Neural crest cell (in vitro differentiated cells): ENCODE measurements at regions not wholly inside any gene's neighbourhood (a gene's known extent, or its start where the extent isn't known, plus 50 kb on each side); places are given as distances from the start of the nearest gene placed in this dataset.

Source experiments
- DNase-seq: peaks from one replicate; pipeline ENCODE4 v3.0.0; 2021; ENCODE audit warnings: low read depth, mixed read lengths, low spot score
- H3K27ac Mint-ChIP-seq: one replicate; pipeline ENCODE4 v1.8.0; 2021; ENCODE audit warnings: mild to moderate bottlenecking, mixed read lengths; ENCODE audit not compliant: unreplicated experiment
- H3K27me3 Mint-ChIP-seq: 2 replicates; pipeline ENCODE4 v1.8.0; 2021; ENCODE audit warnings: low read depth, mild to moderate bottlenecking, mixed read lengths
- H3K36me3 Mint-ChIP-seq: 2 replicates; pipeline ENCODE4 v1.8.0; 2021; ENCODE audit warnings: low read depth, mild to moderate bottlenecking, mixed read lengths
- H3K4me1 Mint-ChIP-seq: 2 replicates; pipeline ENCODE4 v1.8.0; 2021; ENCODE audit warnings: mixed read lengths
- H3K4me3 Mint-ChIP-seq: one replicate; pipeline ENCODE4 v1.8.0; 2021; ENCODE audit warnings: mild to moderate bottlenecking, mixed read lengths
- H3K9me3 Mint-ChIP-seq: 2 replicates; pipeline ENCODE4 v1.8.0; 2021; ENCODE audit warnings: mixed read lengths
- TF ChIP-seq, protein P1 (sequence below): fragments of 200-600 bp; sonication (generic); conservative IDR thresholded peaks from 2 replicates; pipeline ENCODE4 v1.5.0; 2021; ENCODE audit warnings: antibody characterized with exemption, mild to moderate bottlenecking

DNA sequence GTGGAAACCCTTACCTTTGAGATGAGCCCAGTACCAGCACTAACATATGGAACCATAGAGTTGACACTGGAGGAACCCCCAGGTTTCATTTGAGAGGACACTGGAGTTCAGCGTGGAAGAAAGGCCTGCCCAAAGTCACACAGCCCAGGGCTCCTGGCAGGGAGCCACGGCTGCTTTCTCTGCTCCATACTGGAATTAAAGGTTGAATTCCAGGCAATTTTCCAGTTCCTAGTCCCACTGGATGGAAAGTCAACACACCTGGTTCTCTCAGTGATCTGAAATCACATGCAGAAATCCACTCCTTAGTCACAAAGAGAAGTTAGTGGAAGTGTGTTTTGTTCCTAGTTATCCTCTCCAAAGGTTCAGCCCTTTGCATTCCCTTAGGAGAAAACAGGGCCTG lies 336.1 kb upstream of the SKOR2 start:
- Mint-ChIP-seq H3K4me3 (no peak overlapping the region), H3K4me1 (peaks cover 36% of the 10 kb centered on the region), H3K27ac (no peak overlapping the region), H3K9me3 (no peaks in the 10 kb centered on the region), H3K27me3 (peaks cover 14% of the 10 kb centered on the region), H3K36me3 (no peaks in the 10 kb centered on the region)
- TF ChIP-seq, protein P1, sequence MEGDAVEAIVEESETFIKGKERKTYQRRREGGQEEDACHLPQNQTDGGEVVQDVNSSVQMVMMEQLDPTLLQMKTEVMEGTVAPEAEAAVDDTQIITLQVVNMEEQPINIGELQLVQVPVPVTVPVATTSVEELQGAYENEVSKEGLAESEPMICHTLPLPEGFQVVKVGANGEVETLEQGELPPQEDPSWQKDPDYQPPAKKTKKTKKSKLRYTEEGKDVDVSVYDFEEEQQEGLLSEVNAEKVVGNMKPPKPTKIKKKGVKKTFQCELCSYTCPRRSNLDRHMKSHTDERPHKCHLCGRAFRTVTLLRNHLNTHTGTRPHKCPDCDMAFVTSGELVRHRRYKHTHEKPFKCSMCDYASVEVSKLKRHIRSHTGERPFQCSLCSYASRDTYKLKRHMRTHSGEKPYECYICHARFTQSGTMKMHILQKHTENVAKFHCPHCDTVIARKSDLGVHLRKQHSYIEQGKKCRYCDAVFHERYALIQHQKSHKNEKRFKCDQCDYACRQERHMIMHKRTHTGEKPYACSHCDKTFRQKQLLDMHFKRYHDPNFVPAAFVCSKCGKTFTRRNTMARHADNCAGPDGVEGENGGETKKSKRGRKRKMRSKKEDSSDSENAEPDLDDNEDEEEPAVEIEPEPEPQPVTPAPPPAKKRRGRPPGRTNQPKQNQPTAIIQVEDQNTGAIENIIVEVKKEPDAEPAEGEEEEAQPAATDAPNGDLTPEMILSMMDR: no peak
- no peak for DNase-seq

DNA sequence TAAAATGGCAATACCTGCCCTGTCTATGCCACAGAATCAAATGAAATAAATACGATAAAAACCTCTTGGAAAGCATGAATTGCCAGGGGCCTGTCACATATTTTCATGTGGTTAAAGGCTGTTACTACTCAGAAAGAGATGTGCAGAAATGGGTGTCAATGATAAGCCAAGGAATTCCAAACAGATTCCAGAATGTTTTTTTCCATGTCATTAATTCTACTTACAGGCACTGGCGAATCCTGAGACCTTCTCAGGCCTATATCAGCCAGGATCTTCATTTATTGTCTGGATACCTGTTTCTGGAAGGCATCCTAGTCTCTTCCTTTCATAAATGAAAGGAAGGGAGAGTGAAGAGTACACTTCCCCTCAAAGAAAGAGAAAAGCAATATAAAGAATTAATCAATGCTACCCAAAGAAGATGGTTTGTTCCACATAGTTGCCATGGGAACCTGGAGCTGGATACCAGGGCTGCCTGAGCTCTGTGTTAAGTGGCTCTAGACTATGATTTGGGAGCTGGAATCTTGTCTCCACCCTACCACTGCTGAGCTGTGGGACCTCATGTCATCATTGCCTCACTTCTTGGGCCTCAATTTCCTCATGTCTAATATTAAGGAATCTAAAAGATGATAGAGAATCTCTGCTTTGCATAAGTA lies 335.1 kb upstream of the SKOR2 start:
- Mint-ChIP-seq H3K9me3 (no peaks in the 10 kb centered on the region), H3K27ac (no peak overlapping the region), H3K36me3 (no peaks in the 10 kb centered on the region), H3K4me1 (peaks cover 46% of the 10 kb centered on the region), H3K27me3 (peaks cover 7% of the 10 kb centered on the region), H3K4me3 (no peak overlapping the region)
- TF ChIP-seq, protein P1: no peak
- DNase-seq: no peak

DNA sequence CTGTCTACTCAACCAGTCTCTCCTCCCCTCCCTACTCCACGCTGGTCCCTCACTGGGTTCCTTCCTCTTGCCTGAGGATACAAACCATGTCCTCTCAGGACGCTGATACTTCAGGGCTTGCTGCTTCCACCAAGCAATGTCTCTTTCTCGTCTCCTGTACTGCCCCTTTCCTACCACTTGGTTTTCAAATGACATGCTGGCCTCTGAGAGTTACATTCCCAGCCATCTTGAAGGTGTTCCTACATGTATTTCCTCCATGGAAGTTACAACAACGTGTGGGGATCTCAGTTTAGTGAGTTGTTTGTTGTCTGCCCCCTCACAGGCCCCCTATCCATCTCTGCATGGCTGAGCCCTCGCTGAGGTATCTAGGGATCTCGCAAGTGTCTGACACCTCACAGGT lies 334.5 kb upstream of the SKOR2 start:
- Mint-ChIP-seq H3K27me3 (peaks cover 3% of the 10 kb centered on the region), H3K4me1 (peaks cover 49% of the 10 kb centered on the region), H3K4me3 (no peak overlapping the region), H3K27ac (no peak overlapping the region), H3K9me3 (no peaks in the 10 kb centered on the region), H3K36me3 (no peaks in the 10 kb centered on the region)
- TF ChIP-seq, protein P1: no peak
- no peak for DNase-seq

DNA sequence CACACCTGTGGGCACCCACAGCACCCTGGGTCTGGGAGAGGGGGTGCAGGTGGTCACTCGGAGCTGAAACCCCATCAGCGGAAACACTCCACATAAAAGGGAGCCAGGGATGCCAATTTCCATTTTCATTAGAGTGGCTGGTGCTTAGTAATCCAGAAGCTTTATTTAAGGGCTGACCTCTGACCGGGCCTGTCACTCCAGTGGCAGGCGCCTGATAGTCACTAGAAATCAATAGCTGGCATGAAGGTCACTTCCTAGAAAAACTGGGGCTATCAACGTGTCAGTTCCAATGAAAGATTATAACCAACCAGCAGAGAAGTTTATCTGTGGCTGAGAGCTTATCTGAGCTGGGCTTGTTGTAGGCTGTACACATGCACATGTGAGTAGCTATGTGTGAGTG lies 333.7 kb upstream of the SKOR2 start:
- TF ChIP-seq, protein P1: no peak
- H3K4me1 Mint-ChIP-seq: peaks cover 57% of the 10 kb centered on the region
- H3K4me3 Mint-ChIP-seq: no peak overlapping the region
- H3K36me3 Mint-ChIP-seq: no peaks in the 10 kb centered on the region
- H3K27ac Mint-ChIP-seq: no peak overlapping the region
- no peaks in the 10 kb centered on the region for H3K9me3 Mint-ChIP-seq
- DNase-seq: no peak
- peaks cover 3% of the 10 kb centered on the region for H3K27me3 Mint-ChIP-seq

DNA sequence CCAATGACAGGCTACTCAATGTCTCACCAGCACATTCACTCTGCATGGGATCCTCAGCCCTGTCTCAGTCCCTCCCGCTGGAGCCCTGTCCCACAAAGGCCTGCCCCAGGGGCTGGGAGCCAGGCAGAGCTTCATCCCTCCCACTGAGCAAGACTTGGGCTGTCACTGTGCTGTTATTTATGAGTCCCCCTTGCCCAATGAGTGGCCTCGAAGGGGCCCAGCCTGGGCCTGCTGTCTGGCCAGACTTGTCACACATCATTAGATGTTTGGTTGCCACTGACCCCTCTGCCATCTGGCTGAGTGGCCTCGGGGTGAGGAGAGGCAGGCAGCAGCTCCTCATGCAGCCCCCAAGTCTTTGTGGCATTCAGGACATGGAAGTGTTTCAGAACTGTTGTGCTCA lies 330.6 kb upstream of the SKOR2 start:
- H3K27me3 Mint-ChIP-seq: no peaks in the 10 kb centered on the region
- TF ChIP-seq, protein P1: no peak
- DNase-seq: peak; percentile 3
- no peak overlapping the region for H3K27ac Mint-ChIP-seq
- no peaks in the 10 kb centered on the region for H3K9me3 Mint-ChIP-seq
- H3K36me3 Mint-ChIP-seq: no peaks in the 10 kb centered on the region
- H3K4me1 Mint-ChIP-seq: peaks cover 67% of the 10 kb centered on the region
- H3K4me3 Mint-ChIP-seq: no peak overlapping the region
